NCI-H1417 treated with DMSO at 0.1 percent for 48 hours (cell line): ENCODE measurements at regions not wholly inside any gene's neighbourhood (a gene's known extent, or its start where the extent isn't known, plus 50 kb on each side); places are given as distances from the start of the nearest gene placed in this dataset.

Source experiments
- DNase-seq: peaks from one replicate; lab custom pipeline; 2025; lab: John Stamatoyannopoulos, UW

DNA sequence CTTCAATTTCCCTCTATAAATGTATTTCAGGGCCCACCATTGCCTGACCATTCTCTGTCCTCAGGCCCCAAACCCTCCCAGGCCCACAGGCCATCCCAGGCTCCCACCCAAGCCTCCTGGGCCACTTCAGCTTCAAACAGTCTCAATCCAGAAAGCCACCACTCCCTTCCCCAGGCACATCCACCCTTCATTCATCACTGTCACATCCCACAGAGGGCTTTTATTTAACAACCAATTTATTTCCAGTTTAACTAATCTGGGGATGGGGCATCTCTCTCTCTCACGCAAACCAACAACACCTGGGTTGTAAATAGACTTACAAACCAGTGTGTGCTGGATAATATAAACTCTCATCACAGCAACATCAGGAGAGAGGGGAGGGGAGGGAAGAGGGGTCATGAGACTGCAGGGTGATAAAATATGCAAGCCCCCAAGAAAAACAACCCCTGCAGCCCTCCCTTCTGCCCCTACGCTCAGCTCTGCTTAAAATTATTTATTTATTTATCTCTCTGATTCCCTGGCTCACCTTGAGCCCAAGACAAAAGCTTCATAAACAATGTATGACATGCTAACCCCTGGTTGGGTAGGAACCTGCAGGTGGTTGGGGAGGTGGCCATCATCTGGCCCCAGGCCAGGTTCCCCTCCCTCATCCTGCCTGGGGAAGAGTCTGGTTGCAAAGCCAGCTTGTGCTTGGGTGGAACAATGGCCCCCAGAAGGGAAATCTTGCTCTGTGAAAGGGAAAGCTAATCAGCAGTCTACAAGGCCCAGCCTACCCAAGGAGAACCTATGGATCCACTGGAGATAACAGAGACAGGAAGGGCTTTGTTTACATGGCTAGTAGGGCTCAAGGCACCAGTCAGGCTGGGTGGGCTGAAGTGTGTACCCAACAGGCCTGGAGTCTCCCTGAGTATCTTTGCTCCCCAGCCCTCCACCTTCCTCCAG is 359.2 kb downstream of the BUD13 start:
- peak; percentile 77 for DNase-seq

- no peak for DNase-seq
Measured at GRCh38 chr11:116412118-116412889, 360.5 kb downstream of the BUD13 start.

- DNase-seq = no peak
Measured at GRCh38 chr11:116409238-116409637, 363.5 kb downstream of the BUD13 start.

GRCh38 chr11:116406042-116406441 is 366.7 kb downstream of the BUD13 start:
- DNase-seq = no peak

GRCh38 chr11:116404462-116404798 is 368.4 kb downstream of the BUD13 start:
- no peak for DNase-seq

DNA sequence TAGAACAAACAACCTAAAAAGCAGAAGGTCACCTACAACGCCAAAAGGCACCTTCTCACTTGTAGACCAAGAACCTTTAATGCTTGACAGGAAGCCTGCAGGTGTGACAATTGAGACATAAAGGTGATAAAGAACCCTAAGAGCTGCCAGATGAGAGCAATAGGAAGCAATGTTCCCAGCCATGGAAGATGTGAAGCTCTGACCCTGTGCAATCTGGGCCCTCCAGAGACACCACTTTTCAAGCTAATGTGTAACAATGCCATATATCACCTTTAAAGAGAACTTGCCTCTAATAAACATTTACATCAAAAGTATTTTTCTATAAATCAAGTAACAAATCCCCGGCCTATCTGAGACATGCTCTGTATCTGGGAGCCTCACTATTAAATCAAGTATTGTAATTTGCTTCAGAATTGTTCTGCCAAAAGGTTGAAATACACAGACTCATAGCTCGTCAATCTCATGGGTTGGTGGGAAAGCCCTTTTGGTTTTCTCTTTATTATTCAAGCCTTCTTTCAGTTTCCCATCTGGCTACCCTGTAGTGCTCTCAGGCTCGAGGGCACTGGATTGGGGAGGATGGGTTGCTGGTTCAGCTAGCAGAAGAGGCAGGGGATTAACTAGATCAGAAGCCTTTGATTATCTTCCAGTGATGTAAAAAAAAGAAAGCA is 368.9 kb downstream of the BUD13 start:
- DNase-seq = no peak

- no peak for DNase-seq
Measured at GRCh38 chr11:116400081-116400480, 372.7 kb downstream of the BUD13 start.

GRCh38 chr11:116397602-116398084 is 375.1 kb downstream of the BUD13 start:
- no peak for DNase-seq

- DNase-seq = no peak
Measured at GRCh38 chr11:116396331-116396730, 376.5 kb downstream of the BUD13 start.

DNA sequence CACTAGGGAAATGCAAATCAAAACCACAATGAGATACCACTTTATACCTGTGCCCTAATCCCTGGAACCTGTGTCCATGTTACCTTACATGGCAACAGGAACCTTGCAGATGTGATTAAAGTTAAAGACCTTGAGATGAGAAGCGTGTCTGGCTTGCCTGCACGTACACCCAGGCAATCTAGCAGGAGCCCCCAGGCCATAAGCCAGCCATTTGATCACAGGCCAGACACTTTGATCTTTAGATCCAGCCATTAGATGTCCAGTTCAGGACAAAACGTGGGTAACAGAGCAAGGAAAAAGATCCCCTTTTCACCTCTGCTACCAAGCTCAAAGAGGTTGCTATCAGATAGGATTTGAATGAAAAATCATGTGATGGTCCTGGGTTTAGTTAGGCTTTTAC is 378.8 kb downstream of the BUD13 start:
- no peak for DNase-seq

DNA sequence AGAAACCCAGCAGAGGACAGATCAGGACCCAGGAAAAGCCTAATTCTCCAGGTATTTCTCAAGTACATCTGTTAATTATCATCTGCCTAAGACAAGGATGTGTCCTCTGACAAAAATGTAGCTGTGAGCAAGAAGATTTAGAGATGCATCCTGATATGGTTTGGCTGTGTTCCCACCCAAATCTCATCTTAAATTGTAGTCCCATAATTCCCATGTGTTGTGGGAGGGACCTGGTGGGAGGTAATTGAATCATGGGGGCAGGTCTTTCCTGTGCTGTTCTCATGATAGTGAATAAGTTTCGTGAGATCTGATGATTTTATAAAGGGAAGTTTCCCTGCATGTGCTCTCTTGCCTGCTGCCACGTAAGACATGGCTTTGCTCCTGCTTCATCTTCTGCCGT is 381.8 kb downstream of the BUD13 start:
- no peak for DNase-seq

DNA sequence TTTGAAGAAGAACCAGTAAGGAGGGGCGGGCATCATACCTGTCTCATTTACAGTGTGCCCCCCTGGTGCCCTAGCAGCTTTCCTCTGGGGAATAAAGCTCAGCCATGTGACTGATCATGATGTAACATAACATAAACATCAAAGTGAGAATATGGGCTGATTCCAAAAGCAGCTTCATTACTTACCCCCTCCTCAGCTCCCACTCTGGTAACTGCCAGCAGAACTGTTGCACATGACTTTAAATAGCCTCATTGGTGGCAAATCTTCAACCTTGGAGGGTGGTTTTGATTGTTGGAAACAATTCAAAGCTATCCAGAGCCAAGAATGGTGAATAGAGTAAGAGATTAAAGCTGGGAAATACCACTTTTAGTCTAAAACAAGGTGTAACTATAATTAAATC is 384.6 kb downstream of the BUD13 start:
- DNase-seq = no peak

- DNase-seq = no peak
Measured at GRCh38 chr11:116387641-116388040, 385.1 kb downstream of the BUD13 start.

DNA sequence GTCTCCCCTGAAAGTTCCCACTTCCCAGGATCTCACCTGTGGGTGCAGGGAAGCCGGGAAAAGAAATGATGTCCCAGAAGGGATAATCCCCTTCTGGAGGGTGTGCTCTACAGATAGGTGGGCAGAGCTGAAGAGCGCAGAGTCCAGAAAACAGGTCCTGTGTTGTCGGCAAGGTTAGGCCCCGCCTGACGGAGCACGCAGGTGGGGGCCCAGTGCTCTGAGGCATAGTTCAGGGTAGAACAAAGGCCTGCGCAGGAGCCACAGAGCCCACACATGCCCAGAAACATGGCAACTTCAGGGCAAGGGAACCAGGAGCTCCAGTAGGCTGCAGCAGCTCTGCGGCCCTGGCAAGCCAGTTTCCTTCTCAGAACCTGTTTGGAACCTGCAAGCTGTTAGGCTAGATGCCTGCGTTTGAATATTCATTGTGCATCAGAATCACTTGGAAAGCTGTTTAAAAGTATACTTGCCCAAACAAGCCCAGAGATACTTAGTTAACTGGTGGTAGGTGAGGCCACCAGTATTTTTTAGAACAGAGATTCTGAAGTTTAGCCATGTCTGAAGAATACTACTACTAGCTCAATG is 386.6 kb downstream of the BUD13 start:
- no peak for DNase-seq

- no peak for DNase-seq
Measured at GRCh38 chr11:116384876-116385275, 387.9 kb downstream of the BUD13 start.

DNA sequence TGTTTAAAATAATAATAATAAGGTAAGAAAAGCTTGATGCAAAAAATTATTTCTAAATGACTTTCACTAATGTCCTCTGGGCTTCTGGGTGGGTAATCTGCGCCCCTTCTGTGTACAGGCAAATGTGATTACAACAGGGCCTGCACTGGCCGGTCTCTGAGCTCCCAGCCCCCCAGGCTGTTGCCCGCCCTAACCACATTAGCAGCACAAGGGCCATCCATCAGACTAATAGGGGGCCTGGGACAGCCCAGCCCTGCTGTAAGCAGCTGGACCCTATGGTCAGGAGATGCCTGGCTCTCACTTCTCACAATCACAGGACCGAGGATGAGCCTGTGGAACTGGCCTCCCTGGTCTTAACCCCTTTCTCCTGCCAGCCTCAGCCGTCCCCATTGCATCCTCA is 388.4 kb downstream of the BUD13 start:
- no peak for DNase-seq

- DNase-seq = no peak
Measured at GRCh38 chr11:116379185-116379828, 393.5 kb downstream of the BUD13 start.

- DNase-seq = peak; percentile 47
Measured at GRCh38 chr11:116376547-116376946, 396.2 kb downstream of the BUD13 start.

DNA sequence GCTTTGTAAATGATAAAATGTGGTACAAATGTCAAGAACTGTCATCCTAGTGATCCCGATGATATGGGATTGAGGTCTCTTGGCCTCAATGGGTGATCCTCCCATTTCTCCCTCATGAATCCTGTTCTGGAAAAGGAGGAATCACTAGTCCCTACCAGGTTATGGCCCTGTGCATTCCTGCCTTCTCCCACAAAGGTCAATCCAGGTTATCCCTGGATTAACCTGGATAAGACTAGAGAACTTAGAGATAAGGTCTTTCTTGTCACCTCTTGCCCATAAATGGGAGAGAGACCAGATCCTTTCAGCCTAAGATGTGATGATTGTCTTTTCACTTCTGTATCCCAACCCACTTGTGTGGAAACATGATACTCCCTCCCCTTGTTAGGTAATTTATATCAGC is 396.7 kb downstream of the BUD13 start:
- DNase-seq = no peak

DNA sequence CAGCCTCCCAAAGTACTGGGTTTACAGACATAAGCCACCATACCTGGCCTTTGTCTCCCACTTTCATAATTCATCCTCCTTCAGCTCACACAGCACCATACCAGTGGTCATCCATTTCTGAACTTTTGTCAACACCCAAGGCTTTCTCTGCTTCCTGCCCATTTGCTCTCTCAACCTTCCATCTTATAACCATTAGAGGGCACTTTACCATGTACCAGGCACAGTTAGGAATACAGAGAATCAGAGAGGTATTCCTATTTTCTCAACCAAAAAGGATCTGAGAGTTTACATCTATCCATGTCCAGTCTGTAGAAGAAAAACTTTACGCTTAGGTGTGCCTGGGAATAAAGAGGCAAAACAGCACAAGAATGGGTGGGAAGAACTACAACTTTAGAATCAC is 397.6 kb downstream of the BUD13 start:
- no peak for DNase-seq

DNA sequence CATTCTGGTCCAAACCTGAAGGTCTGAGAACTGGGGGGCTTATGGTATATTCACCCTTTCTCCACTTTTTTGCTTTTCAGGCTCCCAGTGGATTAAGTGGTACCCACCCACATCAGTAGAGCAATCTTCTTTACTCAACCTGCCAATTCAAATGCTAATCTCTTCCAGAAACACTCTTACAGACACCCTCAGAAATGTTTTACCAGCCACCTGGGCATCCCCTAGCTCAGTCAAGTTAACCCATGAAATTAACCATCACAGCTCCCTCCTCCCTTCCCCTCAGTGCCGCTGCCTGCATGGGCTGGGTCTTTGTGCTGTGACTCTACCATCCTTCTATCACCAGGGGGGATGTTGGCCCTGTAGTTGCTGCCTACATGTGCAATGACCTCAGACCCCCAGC is 398.7 kb downstream of the BUD13 start:
- no peak for DNase-seq
